GM19467 (cell line): ENCODE measurements at regions not wholly inside any gene's neighbourhood (a gene's known extent, or its start where the extent isn't known, plus 50 kb on each side); places are given as distances from the start of the nearest gene placed in this dataset.

Experiments used
- ATAC-seq: cut with Tn5 transposase; IDR thresholded peaks from one replicate; pipeline ENCODE4 v1.9.1; 2021; ENCODE audit warnings: mild to moderate bottlenecking, moderate library complexity; ENCODE audit not compliant: unreplicated experiment

DNA sequence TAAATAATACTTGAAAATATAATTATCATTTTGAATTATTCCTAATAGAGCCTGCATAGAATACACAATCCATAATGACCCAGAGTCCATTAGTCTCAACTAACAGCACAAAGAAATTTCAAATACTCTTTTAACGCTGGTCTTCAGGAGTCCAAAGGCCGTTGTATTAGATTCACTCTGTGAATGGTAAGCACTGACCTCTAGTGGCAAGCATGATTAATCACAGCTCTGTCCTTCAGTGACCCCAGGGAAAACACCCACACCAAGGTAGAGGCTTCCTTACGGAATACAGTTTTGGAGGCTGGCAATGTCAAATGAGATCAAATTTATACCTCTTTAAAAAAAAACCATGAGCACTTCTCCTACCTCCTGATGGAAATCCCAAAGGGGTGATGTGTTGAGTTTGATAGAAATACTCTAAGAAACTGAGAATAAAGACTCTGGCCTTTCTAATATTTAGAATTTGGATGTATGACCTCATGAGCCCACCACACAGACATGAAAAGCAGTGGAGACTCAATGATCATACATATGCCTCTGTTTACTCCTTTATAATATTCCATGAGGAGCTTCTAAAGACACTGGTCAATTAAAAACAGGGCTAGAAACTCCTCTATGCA lies 147.2 kb upstream of the DKK2 start:
- peak; percentile 99 for ATAC-seq

- no peak for ATAC-seq
Observed at GRCh38 chr4:107182347-107182746, 146.2 kb upstream of the DKK2 start.

DNA sequence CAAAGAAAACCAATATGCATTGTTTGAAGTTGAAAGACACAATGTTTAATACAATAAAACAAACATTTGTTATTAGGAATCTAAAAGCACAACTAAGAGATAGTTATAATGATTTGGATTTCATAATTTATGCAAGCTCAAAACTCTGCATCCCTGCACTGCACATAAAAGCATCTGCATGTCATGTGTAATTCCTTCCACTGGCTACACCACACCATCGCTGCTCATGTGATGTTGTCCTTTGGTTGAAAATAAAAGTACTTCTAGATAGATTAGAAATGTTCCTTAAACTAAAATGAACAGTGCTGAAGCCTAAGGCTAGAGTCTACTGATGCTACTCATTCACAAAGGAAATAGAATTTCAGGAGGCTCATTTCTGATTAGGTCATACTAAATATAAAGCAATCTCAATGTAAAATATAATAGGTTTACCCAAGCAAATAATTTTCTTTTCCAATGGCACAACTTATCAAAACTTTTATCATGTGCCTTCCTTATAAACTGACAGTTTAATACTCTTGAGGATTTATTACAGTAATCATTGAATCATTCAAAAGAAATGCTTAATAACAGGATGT lies 130.8 kb upstream of the DKK2 start:
- ATAC-seq = no peak

GRCh38 chr4:107166181-107166580 lies 130.1 kb upstream of the DKK2 start:
- no peak for ATAC-seq

DNA sequence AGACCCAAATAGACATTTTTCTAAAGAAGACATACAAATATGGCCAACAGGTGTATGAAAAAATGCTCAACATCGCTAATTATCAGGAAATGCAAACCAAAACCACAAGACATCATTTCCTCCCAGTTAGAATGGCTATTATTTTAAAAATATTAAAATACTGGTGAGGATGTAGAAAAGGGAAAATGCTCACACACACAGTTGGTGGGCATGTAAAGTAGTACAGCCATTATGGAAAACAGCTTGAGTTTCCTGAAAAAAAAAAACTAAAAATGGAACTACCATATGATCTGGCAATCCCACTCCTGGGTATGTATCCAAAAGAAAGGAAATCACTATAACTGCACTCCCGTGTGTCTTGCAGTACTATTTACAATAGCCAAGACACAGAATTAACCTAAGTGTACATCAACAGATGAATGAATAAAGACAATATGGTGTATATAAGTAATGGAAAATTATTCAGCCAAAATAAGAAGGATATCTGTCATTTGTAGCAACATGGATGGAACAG lies 128.9 kb upstream of the DKK2 start:
- no peak for ATAC-seq

- ATAC-seq = no peak
Observed at GRCh38 chr4:107156443-107156842, 120.3 kb upstream of the DKK2 start.

- ATAC-seq = no peak
Observed at GRCh38 chr4:107155366-107155765, 119.3 kb upstream of the DKK2 start.

- no peak for ATAC-seq
Observed at GRCh38 chr4:107153956-107154355, 117.8 kb upstream of the DKK2 start.

DNA sequence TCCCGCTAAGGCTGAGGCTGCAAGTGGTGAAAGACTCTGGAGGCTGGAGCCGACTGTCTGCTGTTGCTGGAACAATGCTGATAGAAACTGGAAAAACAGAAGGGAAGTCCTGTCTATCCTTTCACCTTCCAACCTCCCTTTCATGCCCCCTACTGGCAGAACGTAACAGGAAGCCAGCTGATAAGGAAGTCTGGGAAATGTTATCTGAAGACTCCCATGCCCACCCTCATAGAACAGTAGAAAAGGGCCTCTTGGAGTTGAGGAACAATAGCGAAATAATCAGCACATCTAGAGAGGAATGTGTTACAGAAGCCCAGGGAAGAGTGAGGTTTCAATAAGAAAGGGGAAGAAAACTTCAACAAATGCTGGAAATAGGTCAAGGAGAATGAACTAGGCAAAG lies 117.1 kb upstream of the DKK2 start:
- ATAC-seq = no peak

- no peak for ATAC-seq
Observed at GRCh38 chr4:107151173-107151572, 115.1 kb upstream of the DKK2 start.

GRCh38 chr4:107148904-107149303 lies 112.8 kb upstream of the DKK2 start:
- no peak for ATAC-seq

- no peak for ATAC-seq
Observed at GRCh38 chr4:107147873-107148272, 111.8 kb upstream of the DKK2 start.

- ATAC-seq = no peak
Observed at GRCh38 chr4:107138433-107138832, 102.3 kb upstream of the DKK2 start.

DNA sequence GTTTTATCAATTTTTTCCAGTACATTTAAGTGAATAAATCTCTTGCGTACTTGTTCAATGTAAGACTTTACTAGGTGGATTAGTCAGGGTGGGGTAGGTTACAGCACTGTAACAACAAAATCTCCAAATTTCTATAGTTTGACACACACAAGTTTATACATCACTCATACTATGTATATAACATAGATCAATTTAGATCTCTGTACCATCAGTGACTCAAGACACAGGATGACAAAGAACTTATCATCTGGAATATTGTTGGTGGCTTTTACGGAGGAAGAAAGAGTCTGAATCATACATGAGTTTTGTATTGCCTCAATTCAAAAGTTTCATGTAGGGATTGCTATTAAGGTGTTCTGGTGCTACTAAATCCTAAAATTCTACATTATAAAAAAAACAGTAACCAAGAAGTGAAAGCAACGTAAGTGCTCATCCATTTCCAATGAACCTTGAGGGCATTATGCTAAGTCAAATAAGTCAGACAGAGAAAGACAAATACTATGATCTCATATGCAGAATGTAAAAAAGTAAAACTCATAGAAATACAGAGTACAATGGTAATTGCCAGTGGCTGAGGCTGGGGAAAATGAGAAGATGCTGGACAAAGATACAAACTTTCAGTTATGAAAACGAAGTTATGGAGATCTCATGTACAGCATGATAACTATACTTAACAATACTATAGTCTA lies 98.0 kb upstream of the DKK2 start:
- no peak for ATAC-seq

- ATAC-seq = no peak
Observed at GRCh38 chr4:107131295-107131694, 95.2 kb upstream of the DKK2 start.

DNA sequence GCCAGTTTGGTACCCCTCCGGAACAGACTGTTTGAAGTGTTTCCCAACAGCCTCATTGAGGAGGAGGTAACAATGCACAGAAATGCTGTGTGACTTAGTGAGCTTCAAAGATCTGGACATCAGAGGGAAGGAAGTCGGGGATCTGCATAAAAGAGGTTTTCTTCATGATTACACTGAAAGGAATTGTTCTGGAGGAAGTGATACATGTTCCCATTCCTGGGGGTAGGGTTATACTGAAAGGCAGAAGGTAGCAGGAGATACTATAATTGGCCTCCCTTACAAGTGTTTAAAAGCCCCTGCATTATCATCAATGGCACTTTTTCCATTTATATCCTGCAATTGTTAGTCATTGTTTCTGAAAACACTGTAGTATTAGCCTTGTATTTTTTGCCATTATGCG lies 94.0 kb upstream of the DKK2 start:
- ATAC-seq = no peak

DNA sequence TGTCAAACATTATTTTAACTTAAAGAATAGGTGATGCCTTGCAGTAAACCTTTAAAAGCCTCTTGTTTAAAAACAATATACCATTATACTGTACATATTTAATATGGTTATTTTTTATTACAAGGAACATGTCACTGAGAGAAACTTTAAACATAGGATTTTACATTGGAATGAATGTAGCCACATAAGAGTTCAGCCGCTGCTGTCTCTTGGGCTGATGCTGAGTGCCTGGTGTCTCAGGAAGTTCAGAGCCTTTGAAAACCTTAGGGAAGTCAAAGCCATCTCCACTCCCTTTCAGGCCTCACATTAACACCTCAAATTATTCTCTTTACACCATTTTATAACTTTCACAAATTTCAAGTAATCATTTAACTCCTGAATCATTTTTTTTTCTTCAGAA lies 93.5 kb upstream of the DKK2 start:
- ATAC-seq = no peak

GRCh38 chr4:107129076-107129475 lies 93.0 kb upstream of the DKK2 start:
- ATAC-seq = no peak

GRCh38 chr4:107128116-107128515 lies 92.0 kb upstream of the DKK2 start:
- no peak for ATAC-seq

GRCh38 chr4:107125496-107125895 lies 89.4 kb upstream of the DKK2 start:
- no peak for ATAC-seq

DNA sequence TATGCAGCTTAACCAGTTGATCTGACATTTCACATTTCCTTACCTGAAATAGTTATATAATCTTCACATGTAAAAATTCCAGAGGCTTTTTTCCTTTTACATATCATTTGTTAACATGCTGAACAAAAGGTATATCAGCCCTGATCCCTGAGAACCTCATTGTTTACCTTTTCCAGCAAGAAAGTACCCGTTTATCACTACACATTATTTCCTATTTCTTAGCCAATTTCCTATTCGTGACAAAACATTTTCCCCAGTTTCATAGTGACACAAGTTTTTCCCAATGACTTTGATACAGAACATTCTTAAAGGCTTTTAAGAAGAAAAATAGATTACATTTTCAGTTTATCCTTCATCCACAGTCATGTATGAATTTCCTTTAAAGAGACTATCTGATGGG lies 86.6 kb upstream of the DKK2 start:
- ATAC-seq = no peak

- no peak for ATAC-seq
Observed at GRCh38 chr4:107120661-107121060, 84.5 kb upstream of the DKK2 start.
